NB4 (cell line): ENCODE measurements at regions not wholly inside any gene's neighbourhood (a gene's known extent, or its start where the extent isn't known, plus 50 kb on each side); places are given as distances from the start of the nearest gene placed in this dataset.

Source experiments
- MYC ChIP-seq: IDR thresholded peaks from 2 replicates; pipeline ENCODE4 v1.6.1; 2011; ENCODE audit warnings: low read depth, low read length
- POLR2A ChIP-seq: IDR thresholded peaks from 2 replicates; pipeline ENCODE4 v1.6.1; 2011; ENCODE audit warnings: mild to moderate bottlenecking; ENCODE audit not compliant: insufficient read length; ENCODE audit errors: extremely low read depth
- TF ChIP-seq, protein P1 (sequence below): IDR thresholded peaks from one replicate; pipeline ENCODE4 v1.5.1; 2012; ENCODE audit warnings: low read depth, low read length
- TF ChIP-seq, protein P2 (sequence below): IDR thresholded peaks from 2 replicates; pipeline ENCODE4 v1.6.1; 2011; ENCODE audit warnings: low read depth, low read length

DNA sequence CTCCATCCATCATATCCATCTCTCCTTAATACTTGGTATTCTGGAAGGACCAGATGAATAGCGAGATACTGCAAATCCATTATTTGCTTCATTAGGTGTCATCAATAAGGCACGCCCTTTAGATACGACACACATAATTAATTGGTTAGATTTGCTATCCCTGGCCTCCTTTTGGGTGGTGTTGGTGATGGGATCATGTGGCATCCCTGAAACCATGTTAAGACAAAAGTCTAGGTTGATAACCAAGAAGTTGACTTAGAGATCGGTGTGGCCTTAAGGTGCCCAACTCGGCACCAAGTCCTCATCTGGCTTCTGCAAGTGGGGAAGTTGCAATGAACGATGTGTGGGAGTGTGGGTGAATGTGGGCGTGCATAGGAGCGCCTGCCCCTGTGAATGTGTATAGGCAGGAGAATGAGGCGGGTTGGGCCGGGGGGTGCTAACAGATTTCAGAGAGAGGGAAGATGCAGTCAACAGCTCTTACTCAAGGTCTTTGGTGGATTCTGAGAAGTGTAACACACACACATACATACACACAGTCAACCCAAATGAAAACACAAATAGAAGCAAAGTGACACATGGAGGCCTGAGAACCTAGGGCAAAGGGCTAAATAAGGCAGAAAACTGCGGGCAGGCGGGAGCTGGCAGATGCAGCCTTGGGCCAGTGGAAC is 415.7 kb upstream of the ESRRG start:
- TF ChIP-seq, protein P1, sequence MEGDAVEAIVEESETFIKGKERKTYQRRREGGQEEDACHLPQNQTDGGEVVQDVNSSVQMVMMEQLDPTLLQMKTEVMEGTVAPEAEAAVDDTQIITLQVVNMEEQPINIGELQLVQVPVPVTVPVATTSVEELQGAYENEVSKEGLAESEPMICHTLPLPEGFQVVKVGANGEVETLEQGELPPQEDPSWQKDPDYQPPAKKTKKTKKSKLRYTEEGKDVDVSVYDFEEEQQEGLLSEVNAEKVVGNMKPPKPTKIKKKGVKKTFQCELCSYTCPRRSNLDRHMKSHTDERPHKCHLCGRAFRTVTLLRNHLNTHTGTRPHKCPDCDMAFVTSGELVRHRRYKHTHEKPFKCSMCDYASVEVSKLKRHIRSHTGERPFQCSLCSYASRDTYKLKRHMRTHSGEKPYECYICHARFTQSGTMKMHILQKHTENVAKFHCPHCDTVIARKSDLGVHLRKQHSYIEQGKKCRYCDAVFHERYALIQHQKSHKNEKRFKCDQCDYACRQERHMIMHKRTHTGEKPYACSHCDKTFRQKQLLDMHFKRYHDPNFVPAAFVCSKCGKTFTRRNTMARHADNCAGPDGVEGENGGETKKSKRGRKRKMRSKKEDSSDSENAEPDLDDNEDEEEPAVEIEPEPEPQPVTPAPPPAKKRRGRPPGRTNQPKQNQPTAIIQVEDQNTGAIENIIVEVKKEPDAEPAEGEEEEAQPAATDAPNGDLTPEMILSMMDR, result no peak
- TF ChIP-seq MYC (no peak), POLR2A (no peak)
- TF ChIP-seq, protein P2, sequence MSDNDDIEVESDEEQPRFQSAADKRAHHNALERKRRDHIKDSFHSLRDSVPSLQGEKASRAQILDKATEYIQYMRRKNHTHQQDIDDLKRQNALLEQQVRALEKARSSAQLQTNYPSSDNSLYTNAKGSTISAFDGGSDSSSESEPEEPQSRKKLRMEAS, result no peak
